ENCODE measurements at regions not wholly inside any gene's neighbourhood (a gene's known extent, or its start where the extent isn't known, plus 50 kb on each side); places are given as distances from the start of the nearest gene placed in this dataset.

DNA sequence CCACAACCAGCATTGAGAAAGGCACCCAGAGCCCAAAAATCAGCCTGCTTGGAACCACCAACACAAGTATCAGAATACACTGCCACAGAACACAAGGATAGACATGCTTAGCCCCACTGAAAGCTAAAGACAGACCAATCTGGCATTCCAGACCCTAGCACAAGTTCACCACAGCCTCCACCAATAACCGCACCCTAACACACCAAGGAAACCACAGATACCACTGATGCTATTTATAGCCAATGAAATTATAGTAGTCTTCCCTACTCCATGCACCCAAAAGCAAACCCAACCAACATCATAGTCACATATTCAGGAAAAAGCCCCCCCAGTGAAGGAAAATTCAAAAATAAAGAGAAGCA is 83.9 kb upstream of the STT3B start:
- TF ChIP-seq, protein P1, sequence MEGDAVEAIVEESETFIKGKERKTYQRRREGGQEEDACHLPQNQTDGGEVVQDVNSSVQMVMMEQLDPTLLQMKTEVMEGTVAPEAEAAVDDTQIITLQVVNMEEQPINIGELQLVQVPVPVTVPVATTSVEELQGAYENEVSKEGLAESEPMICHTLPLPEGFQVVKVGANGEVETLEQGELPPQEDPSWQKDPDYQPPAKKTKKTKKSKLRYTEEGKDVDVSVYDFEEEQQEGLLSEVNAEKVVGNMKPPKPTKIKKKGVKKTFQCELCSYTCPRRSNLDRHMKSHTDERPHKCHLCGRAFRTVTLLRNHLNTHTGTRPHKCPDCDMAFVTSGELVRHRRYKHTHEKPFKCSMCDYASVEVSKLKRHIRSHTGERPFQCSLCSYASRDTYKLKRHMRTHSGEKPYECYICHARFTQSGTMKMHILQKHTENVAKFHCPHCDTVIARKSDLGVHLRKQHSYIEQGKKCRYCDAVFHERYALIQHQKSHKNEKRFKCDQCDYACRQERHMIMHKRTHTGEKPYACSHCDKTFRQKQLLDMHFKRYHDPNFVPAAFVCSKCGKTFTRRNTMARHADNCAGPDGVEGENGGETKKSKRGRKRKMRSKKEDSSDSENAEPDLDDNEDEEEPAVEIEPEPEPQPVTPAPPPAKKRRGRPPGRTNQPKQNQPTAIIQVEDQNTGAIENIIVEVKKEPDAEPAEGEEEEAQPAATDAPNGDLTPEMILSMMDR (conservative IDR thresholded peaks at IDR 0.05; ENCODE audit: low read depth, low read length), result no peak
- TF ChIP-seq POLR2A (IDR thresholded peaks at IDR 0.05; ENCODE audit: low read depth, low read length) (no peak), FOS (IDR thresholded peaks at IDR 0.05; ENCODE audit: low read depth, low read length) (no peak), CEBPB (IDR thresholded peaks at IDR 0.05; ENCODE audit: low read depth, low read length) (no peak), RAD21 (IDR thresholded peaks at IDR 0.05; ENCODE audit: low read length) (no peak), RCOR1 (IDR thresholded peaks at IDR 0.05; ENCODE audit: insufficient replicate concordance, low read length) (no peak), BHLHE40 (IDR thresholded peaks at IDR 0.05; ENCODE audit: low read depth, low read length) (no peak)
- TF ChIP-seq, protein P2, sequence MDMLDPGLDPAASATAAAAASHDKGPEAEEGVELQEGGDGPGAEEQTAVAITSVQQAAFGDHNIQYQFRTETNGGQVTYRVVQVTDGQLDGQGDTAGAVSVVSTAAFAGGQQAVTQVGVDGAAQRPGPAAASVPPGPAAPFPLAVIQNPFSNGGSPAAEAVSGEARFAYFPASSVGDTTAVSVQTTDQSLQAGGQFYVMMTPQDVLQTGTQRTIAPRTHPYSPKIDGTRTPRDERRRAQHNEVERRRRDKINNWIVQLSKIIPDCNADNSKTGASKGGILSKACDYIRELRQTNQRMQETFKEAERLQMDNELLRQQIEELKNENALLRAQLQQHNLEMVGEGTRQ (IDR thresholded peaks at IDR 0.05; ENCODE audit: low read depth, low read length), result no peak

Measured in IMR-90 (cell line).